Peyer's patch (tissue), 4 donors: ENCODE measurements at regions not wholly inside any gene's neighbourhood (a gene's known extent, or its start where the extent isn't known, plus 50 kb on each side); places are given as distances from the start of the nearest gene placed in this dataset.

Experiments used
- DNase-seq, 3 donors: peaks; one replicate each; pipeline ENCODE4 v3.0.0-alpha.2; 2017 to 2019
- H3K27ac ChIP-seq, 4 donors: fragments of 200-600 bp; sonication (generic); one replicate each; pipeline ENCODE4 v1.5.1; 2016 to 2019
- H3K27me3 ChIP-seq, 2 donors: fragments of 200-600 bp; sonication (generic); one replicate each; pipeline ENCODE4 v1.5.1; 2019
- H3K36me3 ChIP-seq, 3 donors: fragments of 200-600 bp; sonication (generic); one replicate each; pipeline ENCODE4 v1.5.1; 2016 to 2019
- H3K4me1 ChIP-seq, 4 donors: fragments of 200-600 bp; sonication (generic); one replicate each; pipeline ENCODE4 v1.5.1; 2016 to 2019
- H3K4me3 ChIP-seq, 4 donors: fragments of 200-600 bp; sonication (generic); 1 replicate in 3 of 4; 2 replicates in 1 of 4; pipeline ENCODE4 v1.5.1; 2016 to 2019; ENCODE audit warnings: mild to moderate bottlenecking in 1 of 4
- H3K9me3 ChIP-seq, 4 donors: fragments of 200-600 bp; sonication (generic); one replicate each; pipeline ENCODE4 v1.5.1; 2016 to 2019; ENCODE audit warnings: mild to moderate bottlenecking in 1 of 4
- CTCF ChIP-seq, 6 experiments: fragments of 450-650 bp in 4 of 6; fragments of 200-600 bp in 2 of 6; sonication (generic) in 1 of 6; IDR thresholded peaks; one replicate each; pipeline ENCODE4 v1.5.1; 2017 to 2019; ENCODE audit warnings: antibody characterized with exemption in 6 of 6, mild to moderate bottlenecking in 3 of 6, moderate library complexity in 1 of 6
- POLR2A ChIP-seq, 2 donors: fragments of 450-650 bp; IDR thresholded peaks; one replicate each; pipeline ENCODE4 v1.5.1; 2017; ENCODE audit warnings: antibody characterized with exemption in 2 of 2, mild to moderate bottlenecking in 2 of 2, moderate library complexity in 2 of 2

- TF ChIP-seq POLR2A (IDR thresholded peaks at IDR 0.05) (no peak), CTCF (IDR thresholded peaks at IDR 0.05) (no peak)
- Histone ChIP-seq H3K27me3 (no peaks in the 10 kb centered on the region), H3K36me3 (no peaks in the 10 kb centered on the region), H3K27ac (no peak overlapping the region), H3K4me1 (no peaks in the 10 kb centered on the region), H3K9me3 (no peaks in the 10 kb centered on the region), H3K4me3 (no peak overlapping the region)
- DNase-seq = no peak
These were observed 181.2 kb downstream of the PLPPR4 start for GRCh38 chr1:99445486-99445885.

DNA sequence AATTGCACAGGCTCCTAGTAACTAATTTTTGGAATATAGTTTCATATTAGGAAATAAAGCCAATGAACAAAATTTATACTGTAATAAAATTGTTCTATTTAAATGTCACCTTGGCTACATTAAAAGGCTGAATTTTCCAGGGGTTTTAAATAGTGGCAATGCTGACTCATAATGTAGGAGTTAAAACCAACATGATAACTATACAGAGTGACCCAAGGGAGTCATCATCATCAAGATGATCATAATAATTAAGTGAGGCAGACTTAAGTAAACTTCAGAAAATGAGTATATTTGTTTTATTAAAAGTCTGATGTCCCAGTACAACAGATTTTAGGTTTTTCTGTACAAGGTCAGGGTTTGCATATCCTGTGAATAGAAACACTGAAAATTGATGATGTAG lies 183.4 kb downstream of the PLPPR4 start:
- no peak for DNase-seq
- Histone ChIP-seq H3K9me3 (no peaks in the 10 kb centered on the region), H3K27me3 (no peaks in the 10 kb centered on the region), H3K4me3 (no peak overlapping the region), H3K4me1 (no peaks in the 10 kb centered on the region), H3K36me3 (no peaks in the 10 kb centered on the region), H3K27ac (no peak overlapping the region)
- TF ChIP-seq POLR2A (IDR thresholded peaks at IDR 0.05) (no peak), CTCF (IDR thresholded peaks at IDR 0.05) (no peak)

- H3K27me3 ChIP-seq = no peaks in the 10 kb centered on the region
- no peak overlapping the region for H3K27ac ChIP-seq
- no peak for DNase-seq
- H3K4me1 ChIP-seq = no peaks in the 10 kb centered on the region
- TF ChIP-seq CTCF (IDR thresholded peaks at IDR 0.05) (no peak), POLR2A (IDR thresholded peaks at IDR 0.05) (no peak)
- no peak overlapping the region for H3K4me3 ChIP-seq
- no peaks in the 10 kb centered on the region for H3K9me3 ChIP-seq
- no peaks in the 10 kb centered on the region for H3K36me3 ChIP-seq
These were observed 190.2 kb upstream of the PALMD start for GRCh38 chr1:99455760-99456159.

DNA sequence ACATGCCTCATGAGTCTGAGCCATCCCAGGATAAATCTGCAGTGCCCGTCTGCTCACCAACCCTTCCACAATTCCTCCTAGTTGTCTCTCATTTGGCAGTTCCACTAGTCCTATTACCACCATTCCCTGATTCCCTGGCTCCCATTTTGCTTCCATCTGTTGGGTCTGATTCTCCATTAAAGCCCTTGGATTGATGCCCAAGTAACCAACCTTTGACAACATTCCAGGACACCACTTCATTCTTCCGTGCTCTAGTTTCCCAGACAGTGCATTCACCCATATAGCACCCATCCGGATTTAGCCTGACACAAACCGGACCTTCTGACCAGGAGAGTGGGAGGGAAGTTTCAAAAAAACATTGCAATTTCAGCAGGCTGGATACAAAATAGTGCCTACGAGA lies 189.4 kb upstream of the PALMD start:
- H3K9me3 ChIP-seq = no peaks in the 10 kb centered on the region
- TF ChIP-seq POLR2A (IDR thresholded peaks at IDR 0.05) (no peak), CTCF (IDR thresholded peaks at IDR 0.05) (no peak)
- no peak overlapping the region for H3K27ac ChIP-seq
- DNase-seq = no peak
- H3K27me3 ChIP-seq = no peaks in the 10 kb centered on the region
- no peak overlapping the region for H3K4me3 ChIP-seq
- H3K4me1 ChIP-seq = no peaks in the 10 kb centered on the region
- H3K36me3 ChIP-seq = no peaks in the 10 kb centered on the region

GRCh38 chr1:99457381-99458165 lies 188.3 kb upstream of the PALMD start:
- Histone ChIP-seq H3K27ac (no peak overlapping the region), H3K4me3 (no peak overlapping the region), H3K36me3 (no peaks in the 10 kb centered on the region), H3K27me3 (no peaks in the 10 kb centered on the region), H3K4me1 (no peaks in the 10 kb centered on the region), H3K9me3 (no peaks in the 10 kb centered on the region)
- no peak for TF ChIP-seq POLR2A (IDR thresholded peaks at IDR 0.05)
- TF ChIP-seq CTCF (IDR thresholded peaks at IDR 0.05) = no peak
- DNase-seq = no peak
